D721Med (cell line): ENCODE measurements at regions not wholly inside any gene's neighbourhood (a gene's known extent, or its start where the extent isn't known, plus 50 kb on each side); places are given as distances from the start of the nearest gene placed in this dataset.

Source experiments
- DNase-seq: peaks from one replicate; pipeline ENCODE4 v3.0.0; 2011; ENCODE audit warnings: low spot score; ENCODE audit not compliant: insufficient read length
- FAIRE-seq: peaks from 2 replicates; lab custom pipeline; 2011; peaks lifted over from hg19 to GRCh38; lab: Jason Lieb, UNC
- TF ChIP-seq, protein P1 (sequence below): IDR thresholded peaks from 2 replicates; pipeline ENCODE4 v1.5.1; 2012; ENCODE audit warnings: mild to moderate bottlenecking, control low read depth; ENCODE audit not compliant: insufficient read depth; ENCODE audit errors: missing control alignments

DNA sequence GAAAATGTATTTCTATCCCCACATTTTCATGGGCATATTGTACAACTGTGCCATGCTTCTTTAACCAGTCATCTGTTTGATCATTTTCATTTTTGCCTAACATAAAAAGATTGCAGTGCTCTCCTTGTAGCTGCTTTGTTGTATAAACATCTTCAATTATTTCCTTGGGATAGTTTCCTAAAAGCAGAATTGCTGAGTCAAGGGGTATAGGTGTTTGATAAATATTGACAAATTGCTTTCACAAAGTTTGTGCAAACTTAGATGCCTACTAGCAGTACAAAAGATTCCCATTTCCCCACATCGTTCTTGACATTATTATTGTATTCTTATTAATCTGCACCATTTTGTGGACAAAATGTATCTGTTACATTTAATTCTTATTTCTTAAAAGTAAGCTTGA, 479.6 kb downstream of the FBXO15 start:
- peak; percentile 97 for FAIRE-seq
- TF ChIP-seq, protein P1, sequence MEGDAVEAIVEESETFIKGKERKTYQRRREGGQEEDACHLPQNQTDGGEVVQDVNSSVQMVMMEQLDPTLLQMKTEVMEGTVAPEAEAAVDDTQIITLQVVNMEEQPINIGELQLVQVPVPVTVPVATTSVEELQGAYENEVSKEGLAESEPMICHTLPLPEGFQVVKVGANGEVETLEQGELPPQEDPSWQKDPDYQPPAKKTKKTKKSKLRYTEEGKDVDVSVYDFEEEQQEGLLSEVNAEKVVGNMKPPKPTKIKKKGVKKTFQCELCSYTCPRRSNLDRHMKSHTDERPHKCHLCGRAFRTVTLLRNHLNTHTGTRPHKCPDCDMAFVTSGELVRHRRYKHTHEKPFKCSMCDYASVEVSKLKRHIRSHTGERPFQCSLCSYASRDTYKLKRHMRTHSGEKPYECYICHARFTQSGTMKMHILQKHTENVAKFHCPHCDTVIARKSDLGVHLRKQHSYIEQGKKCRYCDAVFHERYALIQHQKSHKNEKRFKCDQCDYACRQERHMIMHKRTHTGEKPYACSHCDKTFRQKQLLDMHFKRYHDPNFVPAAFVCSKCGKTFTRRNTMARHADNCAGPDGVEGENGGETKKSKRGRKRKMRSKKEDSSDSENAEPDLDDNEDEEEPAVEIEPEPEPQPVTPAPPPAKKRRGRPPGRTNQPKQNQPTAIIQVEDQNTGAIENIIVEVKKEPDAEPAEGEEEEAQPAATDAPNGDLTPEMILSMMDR: no peak
- no peak for DNase-seq

DNA sequence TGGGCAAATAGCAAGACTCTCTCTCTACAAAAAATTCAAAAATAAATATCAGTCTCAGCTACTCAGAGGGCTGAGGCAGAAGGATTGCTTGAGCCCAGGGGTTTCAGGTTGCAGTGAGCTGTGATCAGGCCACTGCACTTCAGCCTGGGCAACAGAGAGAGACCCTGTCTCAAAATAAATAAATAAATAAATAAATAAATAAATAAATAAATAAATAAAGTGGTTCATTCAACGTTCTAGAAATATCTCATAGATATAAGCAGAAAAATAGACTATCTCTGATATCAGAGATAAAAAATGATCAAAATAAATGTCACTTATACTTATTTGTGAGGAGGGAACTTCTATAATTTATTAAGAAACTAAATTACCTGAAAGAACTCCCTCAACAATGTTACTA, 480.9 kb downstream of the FBXO15 start:
- no peak for DNase-seq
- TF ChIP-seq, protein P1: no peak

DNA sequence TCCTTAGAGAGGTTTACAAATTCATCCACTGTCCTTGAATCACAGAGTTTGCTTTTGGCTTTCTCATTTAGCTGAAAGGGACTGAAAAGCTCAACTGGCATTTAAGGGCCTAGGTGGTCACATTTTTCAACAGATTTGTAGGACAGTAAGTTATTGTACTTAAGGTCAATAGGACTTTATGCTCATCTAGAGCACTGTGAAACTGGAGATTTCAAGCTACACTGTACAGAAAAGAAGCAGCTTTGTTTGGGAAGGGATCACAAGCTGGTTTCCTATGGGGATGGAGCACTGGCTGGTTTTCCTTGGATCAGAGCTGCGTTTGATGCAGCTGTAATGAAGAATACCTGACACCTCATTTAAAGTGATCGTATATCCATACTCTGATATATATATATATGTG, 482.7 kb downstream of the FBXO15 start:
- DNase-seq: no peak
- no peak for FAIRE-seq
- TF ChIP-seq, protein P1: no peak

More for the DNA sequence above, 480.9 kb downstream of the FBXO15 start:
- FAIRE-seq: no peak

DNA sequence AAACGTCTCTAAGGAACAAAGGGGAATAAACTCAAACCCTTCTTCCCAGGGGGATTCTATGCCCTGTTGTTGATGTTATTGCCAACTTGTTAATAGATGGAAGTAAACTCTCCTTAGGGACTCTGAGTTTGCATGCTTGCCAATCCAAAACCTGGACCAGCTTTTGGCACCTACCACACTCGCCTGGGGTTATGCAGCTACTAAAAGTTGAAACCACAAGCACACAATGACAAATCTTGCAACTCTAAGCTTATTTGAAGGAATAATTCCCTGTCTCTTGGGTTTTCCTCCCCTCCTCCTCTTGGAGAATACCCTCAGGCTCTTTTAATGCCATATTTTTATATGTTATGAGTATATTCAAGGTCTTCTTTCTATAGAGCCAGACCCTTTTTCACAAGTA, 484.1 kb downstream of the FBXO15 start:
- no peak for DNase-seq
- FAIRE-seq: no peak
- TF ChIP-seq, protein P1: no peak

DNA sequence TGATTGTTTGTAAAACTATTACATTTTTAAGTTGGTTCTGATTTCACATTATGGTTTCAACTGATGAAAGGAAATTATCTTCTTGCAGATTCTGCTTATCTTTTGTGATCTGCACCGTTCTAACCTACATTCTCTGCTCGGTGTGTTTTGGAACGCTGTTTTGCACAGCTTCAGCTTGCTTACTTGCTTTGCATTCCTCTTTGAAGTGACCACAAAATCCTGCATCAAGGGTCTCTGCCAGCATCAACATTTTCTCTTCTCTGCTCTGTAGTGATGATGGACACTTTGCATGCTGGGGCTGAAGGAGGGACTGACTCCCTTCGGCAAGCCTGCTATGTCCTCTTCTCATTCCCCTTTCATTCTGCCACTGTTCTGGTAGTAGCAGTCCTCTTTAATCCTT, 485.2 kb downstream of the FBXO15 start:
- TF ChIP-seq, protein P1: no peak
- no peak for DNase-seq
- no peak for FAIRE-seq

DNA sequence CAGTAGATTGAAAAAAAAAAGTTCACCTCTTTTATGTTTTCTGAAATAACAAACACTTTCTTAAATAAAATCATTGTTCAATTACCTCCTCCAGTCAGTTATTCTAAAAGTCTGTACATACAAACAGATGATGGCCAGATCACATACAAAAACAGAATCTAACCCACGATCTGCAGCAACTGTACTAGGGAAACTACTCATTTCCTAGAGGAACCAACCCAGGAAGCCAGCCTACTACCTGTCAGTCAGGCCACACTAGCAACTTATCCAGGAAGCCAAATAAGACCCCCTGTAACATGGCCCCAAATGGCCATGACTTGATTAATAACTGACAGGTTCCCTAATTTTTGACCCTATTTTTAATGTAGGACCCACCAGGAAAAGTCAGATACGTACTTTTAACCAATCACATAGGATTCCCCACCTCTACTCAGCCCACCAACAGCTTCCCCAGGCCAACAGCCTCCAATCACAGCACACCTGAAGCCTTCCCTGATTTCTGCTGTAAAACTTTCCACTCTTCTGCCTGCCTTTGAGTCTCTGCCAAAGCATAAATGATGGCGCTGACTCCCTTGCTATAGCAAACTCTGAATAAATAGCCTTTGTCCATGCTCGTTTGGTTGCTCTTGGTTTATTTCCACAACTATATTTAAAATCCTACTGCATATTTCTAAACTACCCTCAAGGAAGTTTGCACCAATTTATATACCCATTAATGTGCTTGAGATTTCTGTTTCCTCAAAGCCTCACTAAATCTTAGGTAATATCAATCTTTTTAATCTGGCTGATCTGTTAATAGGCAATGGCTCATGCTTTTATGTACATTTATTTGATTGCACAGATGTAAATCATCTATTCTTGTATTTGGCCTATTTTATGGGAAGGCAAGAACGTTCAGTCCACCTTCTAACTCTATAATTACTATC, 486.4 kb downstream of the FBXO15 start:
- FAIRE-seq (peak; percentile 100), DNase-seq (no peak)
- TF ChIP-seq, protein P1: no peak

DNA sequence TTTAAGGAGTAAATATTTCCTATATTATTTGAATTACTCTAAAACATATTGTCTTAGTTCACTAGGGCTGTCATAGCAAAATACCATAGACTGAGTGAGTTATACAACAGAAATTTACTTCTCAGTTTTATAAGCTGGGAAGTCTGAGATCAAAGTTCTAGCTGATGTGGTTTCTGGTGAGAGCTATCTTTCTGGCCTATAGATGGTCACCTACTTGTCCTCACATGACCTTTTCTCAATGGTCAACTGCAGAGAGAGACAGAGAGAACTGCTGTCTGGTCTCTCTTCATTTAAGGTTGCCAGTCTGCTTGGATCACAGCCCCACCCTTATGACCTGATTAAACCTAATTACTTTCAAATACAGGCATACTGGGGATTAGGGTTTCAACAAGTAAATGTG, 490.9 kb downstream of the FBXO15 start:
- TF ChIP-seq, protein P1: no peak
- DNase-seq: no peak
- no peak for FAIRE-seq
